Endothelial cell of umbilical vein (primary cell): ENCODE measurements at regions not wholly inside any gene's neighbourhood (a gene's known extent, or its start where the extent isn't known, plus 50 kb on each side); places are given as distances from the start of the nearest gene placed in this dataset.

Experiments
- CTCF ChIP-seq, 2 donors: IDR thresholded peaks; 1 replicate in 1 of 2; 2 replicates in 1 of 2; pipeline ENCODE4 v1.5.1; 2011; ENCODE audit warnings: low read length in 2 of 2, mild to moderate bottlenecking in 2 of 2, moderate library complexity in 2 of 2, control low read depth in 1 of 2, inconsistent platforms in 1 of 2, low read depth in 1 of 2; ENCODE audit not compliant: insufficient read depth in 1 of 2; ENCODE audit errors: extremely low read depth in 1 of 2
- MAX ChIP-seq: IDR thresholded peaks from 2 replicates; pipeline ENCODE4 v1.6.1; 2011; ENCODE audit not compliant: insufficient read depth, insufficient read length

- TF ChIP-seq MAX (no peak), CTCF (IDR thresholded peaks at IDR 0.05; ENCODE audit: extremely low read depth in 1 of 2, insufficient read depth in 1 of 2, low read depth in 1 of 2, low read length in 2 of 2) (no peak)
These were observed 170.7 kb downstream of the DIPK2A start for GRCh38 chr3:144142151-144142840.
